ENCODE measurements at regions not wholly inside any gene's neighbourhood (a gene's known extent, or its start where the extent isn't known, plus 50 kb on each side); places are given as distances from the start of the nearest gene placed in this dataset.

GRCh38 chr6:105645958-105646357 lies 243.1 kb upstream of the PREP start:
- no peaks in the 10 kb centered on the region for H3K36me3 Mint-ChIP-seq (ENCODE audit: low read depth)
- no peak overlapping the region for H3K27ac Mint-ChIP-seq
- no peak for DNase-seq (ENCODE audit: low spot score)
- no peak overlapping the region for H3K27ac ChIP-seq (ENCODE audit: low read depth)
- H3F3A ChIP-seq (replicated peaks; ENCODE audit: low read depth), result no peaks in the 10 kb centered on the region
- no peak for TF ChIP-seq EZH2phosphoT487 (IDR thresholded peaks at IDR 0.05; ENCODE audit: unreplicated experiment)
- TF ChIP-seq, protein P1, sequence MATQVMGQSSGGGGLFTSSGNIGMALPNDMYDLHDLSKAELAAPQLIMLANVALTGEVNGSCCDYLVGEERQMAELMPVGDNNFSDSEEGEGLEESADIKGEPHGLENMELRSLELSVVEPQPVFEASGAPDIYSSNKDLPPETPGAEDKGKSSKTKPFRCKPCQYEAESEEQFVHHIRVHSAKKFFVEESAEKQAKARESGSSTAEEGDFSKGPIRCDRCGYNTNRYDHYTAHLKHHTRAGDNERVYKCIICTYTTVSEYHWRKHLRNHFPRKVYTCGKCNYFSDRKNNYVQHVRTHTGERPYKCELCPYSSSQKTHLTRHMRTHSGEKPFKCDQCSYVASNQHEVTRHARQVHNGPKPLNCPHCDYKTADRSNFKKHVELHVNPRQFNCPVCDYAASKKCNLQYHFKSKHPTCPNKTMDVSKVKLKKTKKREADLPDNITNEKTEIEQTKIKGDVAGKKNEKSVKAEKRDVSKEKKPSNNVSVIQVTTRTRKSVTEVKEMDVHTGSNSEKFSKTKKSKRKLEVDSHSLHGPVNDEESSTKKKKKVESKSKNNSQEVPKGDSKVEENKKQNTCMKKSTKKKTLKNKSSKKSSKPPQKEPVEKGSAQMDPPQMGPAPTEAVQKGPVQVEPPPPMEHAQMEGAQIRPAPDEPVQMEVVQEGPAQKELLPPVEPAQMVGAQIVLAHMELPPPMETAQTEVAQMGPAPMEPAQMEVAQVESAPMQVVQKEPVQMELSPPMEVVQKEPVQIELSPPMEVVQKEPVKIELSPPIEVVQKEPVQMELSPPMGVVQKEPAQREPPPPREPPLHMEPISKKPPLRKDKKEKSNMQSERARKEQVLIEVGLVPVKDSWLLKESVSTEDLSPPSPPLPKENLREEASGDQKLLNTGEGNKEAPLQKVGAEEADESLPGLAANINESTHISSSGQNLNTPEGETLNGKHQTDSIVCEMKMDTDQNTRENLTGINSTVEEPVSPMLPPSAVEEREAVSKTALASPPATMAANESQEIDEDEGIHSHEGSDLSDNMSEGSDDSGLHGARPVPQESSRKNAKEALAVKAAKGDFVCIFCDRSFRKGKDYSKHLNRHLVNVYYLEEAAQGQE (IDR thresholded peaks at IDR 0.05; ENCODE audit: unreplicated experiment), result no peak
- TF ChIP-seq, protein P2, sequence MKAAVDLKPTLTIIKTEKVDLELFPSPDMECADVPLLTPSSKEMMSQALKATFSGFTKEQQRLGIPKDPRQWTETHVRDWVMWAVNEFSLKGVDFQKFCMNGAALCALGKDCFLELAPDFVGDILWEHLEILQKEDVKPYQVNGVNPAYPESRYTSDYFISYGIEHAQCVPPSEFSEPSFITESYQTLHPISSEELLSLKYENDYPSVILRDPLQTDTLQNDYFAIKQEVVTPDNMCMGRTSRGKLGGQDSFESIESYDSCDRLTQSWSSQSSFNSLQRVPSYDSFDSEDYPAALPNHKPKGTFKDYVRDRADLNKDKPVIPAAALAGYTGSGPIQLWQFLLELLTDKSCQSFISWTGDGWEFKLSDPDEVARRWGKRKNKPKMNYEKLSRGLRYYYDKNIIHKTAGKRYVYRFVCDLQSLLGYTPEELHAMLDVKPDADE (IDR thresholded peaks at IDR 0.05), result no peak
- TF ChIP-seq ZNF462 (CRISPR knock-in tag; IDR thresholded peaks at IDR 0.05), result no peak
- TF ChIP-seq ZNF331 (CRISPR knock-in tag; IDR thresholded peaks at IDR 0.05; ENCODE audit: low read depth), result no peak
- no peak for TF ChIP-seq CREB1 (CRISPR knock-in tag; IDR thresholded peaks at IDR 0.05; ENCODE audit: low read depth)
- TF ChIP-seq, protein P3, sequence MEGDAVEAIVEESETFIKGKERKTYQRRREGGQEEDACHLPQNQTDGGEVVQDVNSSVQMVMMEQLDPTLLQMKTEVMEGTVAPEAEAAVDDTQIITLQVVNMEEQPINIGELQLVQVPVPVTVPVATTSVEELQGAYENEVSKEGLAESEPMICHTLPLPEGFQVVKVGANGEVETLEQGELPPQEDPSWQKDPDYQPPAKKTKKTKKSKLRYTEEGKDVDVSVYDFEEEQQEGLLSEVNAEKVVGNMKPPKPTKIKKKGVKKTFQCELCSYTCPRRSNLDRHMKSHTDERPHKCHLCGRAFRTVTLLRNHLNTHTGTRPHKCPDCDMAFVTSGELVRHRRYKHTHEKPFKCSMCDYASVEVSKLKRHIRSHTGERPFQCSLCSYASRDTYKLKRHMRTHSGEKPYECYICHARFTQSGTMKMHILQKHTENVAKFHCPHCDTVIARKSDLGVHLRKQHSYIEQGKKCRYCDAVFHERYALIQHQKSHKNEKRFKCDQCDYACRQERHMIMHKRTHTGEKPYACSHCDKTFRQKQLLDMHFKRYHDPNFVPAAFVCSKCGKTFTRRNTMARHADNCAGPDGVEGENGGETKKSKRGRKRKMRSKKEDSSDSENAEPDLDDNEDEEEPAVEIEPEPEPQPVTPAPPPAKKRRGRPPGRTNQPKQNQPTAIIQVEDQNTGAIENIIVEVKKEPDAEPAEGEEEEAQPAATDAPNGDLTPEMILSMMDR (conservative IDR thresholded peaks at IDR 0.05; ENCODE audit: low read depth in 2 of 2), result no peak
- no peak for TF ChIP-seq STAT1 (IDR thresholded peaks at IDR 0.05; ENCODE audit: unreplicated experiment)
- TF ChIP-seq JUNB (IDR thresholded peaks at IDR 0.05; ENCODE audit: unreplicated experiment), result no peak
- TF ChIP-seq NANOG (IDR thresholded peaks at IDR 0.05; ENCODE audit: borderline replicate concordance), result no peak
- TF ChIP-seq ZNF114 (CRISPR knock-in tag; IDR thresholded peaks at IDR 0.05), result no peak
- TF ChIP-seq POLR2AphosphoS5 (IDR thresholded peaks at IDR 0.05; ENCODE audit: low read depth), result no peak
- H3K27me3 ChIP-seq (ENCODE audit: insufficient read depth), result no peaks in the 10 kb centered on the region
- no peaks in the 10 kb centered on the region for H3K4me1 ChIP-seq (ENCODE audit: insufficient read depth)
- no peak overlapping the region for H3K4me3 Mint-ChIP-seq
- H3K79me2 ChIP-seq (replicated peaks; ENCODE audit: insufficient read depth), result no peaks in the 10 kb centered on the region
- H3K4me2 ChIP-seq, result no peak overlapping the region
- no peaks in the 10 kb centered on the region for H3K27me3 Mint-ChIP-seq (ENCODE audit: insufficient read depth, low read depth, poor library complexity)
- H3K9me2 ChIP-seq (ENCODE audit: insufficient read depth), result no peaks in the 10 kb centered on the region
- H3K4me1 Mint-ChIP-seq, result peaks cover 4% of the 10 kb centered on the region; the same call in 2 of the 3 replicates
- H3K9me3 Mint-ChIP-seq, result peaks cover 4% of the 10 kb centered on the region; the same call in 1 of the 3 replicates
- no peaks in the 10 kb centered on the region for H3K36me3 ChIP-seq (ENCODE audit: insufficient read depth)
- H2AFZ ChIP-seq, result no peak overlapping the region
- no peaks in the 10 kb centered on the region for H4K20me1 ChIP-seq (replicated peaks; ENCODE audit: insufficient read depth)
- H3K4me3 ChIP-seq, result no peak overlapping the region
- ATAC-seq, result no peak
